Spleen (tissue), 11 donors: ENCODE measurements at regions not wholly inside any gene's neighbourhood (a gene's known extent, or its start where the extent isn't known, plus 50 kb on each side); places are given as distances from the start of the nearest gene placed in this dataset.

Experiments
- DNase-seq: peaks from one replicate; pipeline ENCODE4 v3.0.0-alpha.2; 2020
- H3K27ac ChIP-seq, 8 donors: fragments of 200-600 bp; sonication (generic) in 7 of 8; 1 replicate in 4 of 8; 2 replicates in 4 of 8; pipeline versions ENCODE4 v1.5.0 to v1.8.0; 2016 to 2021; ENCODE audit warnings: inconsistent platforms in 4 of 8, mild to moderate bottlenecking in 4 of 8, moderate library complexity in 1 of 8
- H3K27me3 ChIP-seq, 7 donors: fragments of 200-600 bp; sonication (generic) in 6 of 7; replicated peaks in 1 of 7; 1 replicate in 4 of 7; 2 replicates in 3 of 7; pipeline versions ENCODE4 v1.5.0 to v1.8.0; 2016 to 2021; ENCODE audit warnings: inconsistent platforms in 3 of 7, mild to moderate bottlenecking in 1 of 7
- H3K36me3 ChIP-seq, 6 donors: fragments of 200-600 bp; sonication (generic) in 5 of 6; 1 replicate in 4 of 6; 2 replicates in 2 of 6; pipeline versions ENCODE4 v1.5.0 to v1.8.0; 2016 to 2021; ENCODE audit warnings: inconsistent platforms in 2 of 6
- H3K4me1 ChIP-seq, 6 donors: fragments of 200-600 bp; sonication (generic) in 5 of 6; 1 replicate in 3 of 6; 2 replicates in 3 of 6; pipeline versions ENCODE4 v1.5.0 to v1.8.0; 2016 to 2021; ENCODE audit warnings: inconsistent platforms in 3 of 6
- H3K4me3 ChIP-seq, 8 donors: fragments of 200-600 bp; sonication (generic) in 7 of 8; 1 replicate in 4 of 8; 2 replicates in 4 of 8; pipeline versions ENCODE4 v1.5.0 to v1.8.0; 2016 to 2021; ENCODE audit warnings: inconsistent platforms in 4 of 8, mild to moderate bottlenecking in 4 of 8, moderate library complexity in 2 of 8
- H3K9me3 ChIP-seq, 8 donors: fragments of 200-600 bp; sonication (generic) in 7 of 8; 1 replicate in 4 of 8; 2 replicates in 4 of 8; pipeline versions ENCODE4 v1.5.0 to v1.8.0; 2016 to 2021; ENCODE audit warnings: inconsistent platforms in 4 of 8
- POLR2A ChIP-seq, 3 donors: fragments of 450-650 bp; IDR thresholded peaks; one replicate each; pipeline ENCODE4 v1.5.1; 2017; ENCODE audit warnings: antibody characterized with exemption in 3 of 3, mild to moderate bottlenecking in 1 of 3
- POLR2AphosphoS5 ChIP-seq, 3 donors: sonication (generic); formaldehyde crosslinking; IDR thresholded peaks; one replicate each; pipeline ENCODE4 v1.5.1; 2017; ENCODE audit warnings: antibody characterized with exemption in 3 of 3
- WGBS, 5 donors: extraction: QIAGEN DNeasy Blood & Tissue Kit in 3 of 5; methylation state at CpG; one replicate each; pipeline versions ENCODE4 v1.1.5 to v1.1.7; 2013 to 2018; 5-methylcytosine and 5-hydroxymethylcytosine counted together
- intact Hi-C: fragments of 100-400 bp; cut with DNase I; formaldehyde crosslinking; loops from one replicate; pipeline ENCODE4 v1.15.0; 2023; ENCODE audit warnings: low total_unique reads
- TF ChIP-seq, protein P1 (sequence below), 11 experiments: fragments of 200-600 bp in 7 of 11; fragments of 450-650 bp in 4 of 11; sonication (generic) in 4 of 11; IDR thresholded peaks in 8 of 11; conservative IDR thresholded peaks in 3 of 11; 1 replicate in 7 of 11; 2 replicates in 4 of 11; pipeline versions ENCODE4 v1.4.0 to v1.8.0; 2016 to 2021; ENCODE audit warnings: antibody characterized with exemption in 11 of 11, inconsistent platforms in 4 of 11, mild to moderate bottlenecking in 1 of 11
- donor health status: healthy with polysubstance abuse.
- donor health status: DM: no; HTN: no; CAD: no; lungs with moderate emphysema.
- donor health status: DM: no; HTN: no; CAD: no.
- donor health status: Bipolar disorder and iron deficiency.
- donor health status: healthy.
- donor health status: DM: no; HTN: no; CAD: no.
- donor health status: DM: yes; HTN: yes; CAD: no.

DNA sequence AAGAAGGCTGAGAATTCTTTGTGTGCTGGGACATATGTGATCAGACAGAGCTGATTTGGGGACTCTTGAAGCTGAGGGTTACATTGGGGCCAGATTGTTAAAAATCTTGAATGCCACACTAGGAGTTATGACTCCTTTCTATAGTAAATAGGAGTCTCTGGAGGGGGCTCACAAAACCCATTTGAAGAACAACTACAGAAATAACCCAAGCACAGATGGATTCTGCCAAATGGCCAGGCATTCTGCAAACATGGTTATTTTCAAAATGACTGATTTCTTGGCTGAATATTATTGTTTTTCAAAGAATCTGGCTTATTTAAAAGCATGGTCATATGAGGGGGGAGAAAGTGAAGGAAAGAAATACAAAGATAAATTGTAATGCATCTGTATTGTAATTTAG, 625.5 kb upstream of the TENM4 start:
- H3K27me3 ChIP-seq = no peaks in the 10 kb centered on the region
- intact Hi-C loops = no loop called here
- H3K4me3 ChIP-seq = no peak overlapping the region
- no peak for DNase-seq
- H3K4me1 ChIP-seq = no peaks in the 10 kb centered on the region
- no peaks in the 10 kb centered on the region for H3K36me3 ChIP-seq
- no peak overlapping the region for H3K27ac ChIP-seq
- TF ChIP-seq, protein P1, sequence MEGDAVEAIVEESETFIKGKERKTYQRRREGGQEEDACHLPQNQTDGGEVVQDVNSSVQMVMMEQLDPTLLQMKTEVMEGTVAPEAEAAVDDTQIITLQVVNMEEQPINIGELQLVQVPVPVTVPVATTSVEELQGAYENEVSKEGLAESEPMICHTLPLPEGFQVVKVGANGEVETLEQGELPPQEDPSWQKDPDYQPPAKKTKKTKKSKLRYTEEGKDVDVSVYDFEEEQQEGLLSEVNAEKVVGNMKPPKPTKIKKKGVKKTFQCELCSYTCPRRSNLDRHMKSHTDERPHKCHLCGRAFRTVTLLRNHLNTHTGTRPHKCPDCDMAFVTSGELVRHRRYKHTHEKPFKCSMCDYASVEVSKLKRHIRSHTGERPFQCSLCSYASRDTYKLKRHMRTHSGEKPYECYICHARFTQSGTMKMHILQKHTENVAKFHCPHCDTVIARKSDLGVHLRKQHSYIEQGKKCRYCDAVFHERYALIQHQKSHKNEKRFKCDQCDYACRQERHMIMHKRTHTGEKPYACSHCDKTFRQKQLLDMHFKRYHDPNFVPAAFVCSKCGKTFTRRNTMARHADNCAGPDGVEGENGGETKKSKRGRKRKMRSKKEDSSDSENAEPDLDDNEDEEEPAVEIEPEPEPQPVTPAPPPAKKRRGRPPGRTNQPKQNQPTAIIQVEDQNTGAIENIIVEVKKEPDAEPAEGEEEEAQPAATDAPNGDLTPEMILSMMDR (IDR thresholded peaks at IDR 0.05 in 8 of 11, conservative IDR thresholded peaks at IDR 0.05 in 3 of 11) = no peak
- TF ChIP-seq POLR2A (IDR thresholded peaks at IDR 0.05) (no peak), POLR2AphosphoS5 (IDR thresholded peaks at IDR 0.05) (no peak)
- no peaks in the 10 kb centered on the region for H3K9me3 ChIP-seq

DNA sequence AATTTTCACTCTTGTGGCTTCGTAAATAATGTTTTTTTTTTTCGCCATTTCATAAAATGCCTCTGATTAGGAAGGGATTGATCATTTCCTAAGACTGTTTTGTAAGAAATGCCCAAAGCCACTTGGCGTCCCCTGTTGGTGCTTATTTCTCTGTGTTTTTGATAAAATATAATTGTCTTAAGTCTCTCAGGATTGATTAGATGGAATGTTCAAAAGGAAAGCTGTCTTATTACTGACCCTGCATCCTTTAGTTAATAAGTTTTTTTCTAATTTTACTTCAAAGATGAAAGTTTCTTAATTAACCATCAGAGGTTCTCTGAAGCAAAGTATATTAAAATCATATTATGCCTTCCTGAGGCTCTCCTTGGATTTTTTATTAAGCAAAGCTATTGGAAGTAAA, 624.3 kb upstream of the TENM4 start:
- no peaks in the 10 kb centered on the region for H3K9me3 ChIP-seq
- intact Hi-C loops = no loop called here
- H3K36me3 ChIP-seq = no peaks in the 10 kb centered on the region
- no peak overlapping the region for H3K27ac ChIP-seq
- H3K4me1 ChIP-seq = no peaks in the 10 kb centered on the region
- TF ChIP-seq POLR2A (IDR thresholded peaks at IDR 0.05) (no peak), POLR2AphosphoS5 (IDR thresholded peaks at IDR 0.05) (no peak)
- TF ChIP-seq, protein P1 (IDR thresholded peaks at IDR 0.05 in 8 of 11, conservative IDR thresholded peaks at IDR 0.05 in 3 of 11) = no peak
- WGBS, 5 donors = 84 to 89% (median 85%) methylated on average over 3 of the region's 3 CpGs
- no peaks in the 10 kb centered on the region for H3K27me3 ChIP-seq
- DNase-seq = no peak
- H3K4me3 ChIP-seq = no peak overlapping the region

DNA sequence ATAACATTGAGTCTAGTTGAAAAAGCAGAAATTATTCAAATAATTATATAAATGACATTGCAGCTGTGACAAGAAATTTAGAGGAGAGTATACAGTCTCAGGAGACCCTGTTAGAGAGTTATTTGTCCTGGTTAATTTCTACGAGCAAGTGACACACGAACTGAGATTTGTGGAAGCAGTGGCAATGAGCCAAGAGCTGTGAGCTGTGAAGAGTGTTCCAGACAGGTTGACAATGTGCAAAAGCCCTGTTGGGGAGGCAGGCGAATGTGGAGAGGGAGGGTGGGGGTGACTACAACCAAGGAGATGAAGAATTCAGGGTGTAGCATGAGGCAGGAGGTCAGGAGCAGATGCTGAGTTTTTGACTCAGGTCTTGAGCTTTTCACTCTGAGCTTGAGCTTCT, 620.2 kb upstream of the TENM4 start:
- Histone ChIP-seq H3K4me3 (no peak overlapping the region), H3K36me3 (no peaks in the 10 kb centered on the region), H3K27ac (no peak overlapping the region), H3K9me3 (peaks cover 0 to 3% (median 0%) of the 10 kb centered on the region in 8 donors), H3K27me3 (no peaks in the 10 kb centered on the region), H3K4me1 (no peaks in the 10 kb centered on the region)
- TF ChIP-seq POLR2AphosphoS5 (IDR thresholded peaks at IDR 0.05) (no peak), POLR2A (IDR thresholded peaks at IDR 0.05) (no peak)
- TF ChIP-seq, protein P1 (IDR thresholded peaks at IDR 0.05 in 8 of 11, conservative IDR thresholded peaks at IDR 0.05 in 3 of 11) = no peak
- DNase-seq = no peak
- intact Hi-C loops = no loop called here
- 41 to 78% (median 77%) methylated on average over 3 of the region's 3 CpGs for WGBS, 5 donors

DNA sequence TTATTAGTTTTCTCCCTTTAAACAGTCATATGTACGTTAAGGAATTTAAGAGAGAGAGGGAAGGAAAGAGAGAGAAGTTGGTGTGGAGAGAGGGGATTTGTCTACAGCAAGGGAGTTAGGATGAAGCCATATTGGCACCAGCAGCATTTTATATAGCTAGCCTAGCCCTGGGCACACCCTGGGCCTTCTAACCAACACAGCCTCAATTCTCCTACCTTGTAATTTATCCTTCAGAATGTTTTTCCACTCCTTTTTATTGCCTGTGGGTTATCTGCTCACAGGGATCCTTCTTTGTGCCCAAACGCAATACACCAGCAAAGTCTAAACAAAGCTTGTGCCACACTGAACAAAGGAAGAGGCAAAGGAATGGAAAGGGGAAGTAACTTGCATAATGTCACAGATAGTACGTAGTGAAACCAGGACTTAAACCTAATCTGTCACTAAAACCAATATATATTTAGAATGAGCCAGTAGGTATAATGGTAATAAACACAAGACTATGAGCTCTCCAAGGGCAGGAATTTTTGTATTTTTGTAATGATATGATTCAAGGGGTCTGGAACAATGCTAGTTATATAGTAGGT, 613.8 kb upstream of the TENM4 start:
- no peaks in the 10 kb centered on the region for H3K36me3 ChIP-seq
- H3K27ac ChIP-seq = no peak overlapping the region
- intact Hi-C loops = no loop called here
- peaks cover 0 to 3% (median 0%) of the 10 kb centered on the region in 8 donors for H3K9me3 ChIP-seq
- H3K27me3 ChIP-seq = no peaks in the 10 kb centered on the region
- no peak overlapping the region for H3K4me3 ChIP-seq
- TF ChIP-seq POLR2AphosphoS5 (IDR thresholded peaks at IDR 0.05) (no peak), POLR2A (IDR thresholded peaks at IDR 0.05) (no peak)
- TF ChIP-seq, protein P1 (IDR thresholded peaks at IDR 0.05 in 8 of 11, conservative IDR thresholded peaks at IDR 0.05 in 3 of 11) = no peak
- H3K4me1 ChIP-seq = no peaks in the 10 kb centered on the region
- 46 to 61% (median 49%) methylated on average over 3 of the region's 3 CpGs for WGBS, 5 donors
- DNase-seq = no peak
